NCI-H345 treated with DMSO at 0.1 percent for 48 hours (cell line): ENCODE measurements at regions not wholly inside any gene's neighbourhood (a gene's known extent, or its start where the extent isn't known, plus 50 kb on each side); places are given as distances from the start of the nearest gene placed in this dataset.

Experiments used
- DNase-seq: peaks from one replicate; lab custom pipeline; 2025; ENCODE audit not compliant: unreplicated experiment; lab: John Stamatoyannopoulos, UW

GRCh38 chr17:62882878-62883277 is 74.8 kb upstream of the MARCHF10 start:
- DNase-seq = no peak

DNA sequence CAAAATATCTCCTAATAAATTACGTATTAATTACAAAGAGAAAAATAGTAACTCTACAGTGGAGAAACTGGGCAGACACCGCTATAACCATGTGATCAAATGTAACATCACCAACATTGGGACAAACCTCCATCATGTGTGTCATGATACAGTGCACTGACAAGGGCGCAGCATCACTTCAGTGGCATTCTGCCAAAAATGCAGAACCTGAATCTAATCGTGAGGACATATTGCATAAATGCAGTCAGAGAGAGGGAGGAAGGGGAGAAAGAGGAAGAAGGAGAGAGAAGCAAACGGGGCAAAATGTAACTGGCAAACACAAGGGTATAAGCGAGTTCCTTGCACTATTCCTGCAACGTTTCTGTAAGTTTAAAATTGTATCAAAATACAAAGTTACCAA is 74.2 kb upstream of the MARCHF10 start:
- DNase-seq = no peak

- no peak for DNase-seq
These were observed 72.0 kb upstream of the MARCHF10 start for GRCh38 chr17:62880120-62880519.

DNA sequence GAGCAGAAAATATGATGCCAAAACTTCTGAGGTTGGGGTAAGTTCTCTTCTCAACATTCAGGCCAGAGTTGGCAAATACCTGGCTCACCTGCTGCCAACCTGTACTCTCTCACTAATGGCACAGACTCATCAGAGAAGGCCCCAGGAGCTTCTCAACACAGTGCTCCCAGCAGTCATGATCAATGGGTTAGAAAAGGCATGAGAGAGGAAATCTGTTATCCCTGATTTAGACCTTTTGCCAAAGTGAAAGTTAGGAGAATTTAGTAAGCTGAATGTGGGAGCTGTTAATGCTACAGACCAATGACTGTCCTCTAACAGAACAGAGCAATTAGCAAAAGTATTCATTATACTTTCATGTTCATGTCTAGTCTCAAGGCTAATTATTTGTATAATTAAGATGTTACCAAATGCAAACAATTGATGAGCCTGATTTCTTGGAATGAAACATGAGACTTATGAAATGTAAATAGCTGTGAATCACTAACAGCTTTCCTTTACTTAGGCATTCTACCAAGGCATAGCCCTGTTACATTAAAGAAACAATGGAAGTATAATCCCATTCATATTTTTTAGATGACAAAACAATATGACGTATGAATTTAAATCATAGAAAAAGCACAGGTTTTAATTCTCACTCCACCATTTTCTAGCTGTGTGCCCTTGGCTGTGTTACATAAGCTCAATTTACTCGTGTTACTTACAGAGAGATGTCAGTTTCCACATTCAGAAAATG is 68.7 kb upstream of the MARCHF10 start:
- DNase-seq = no peak

DNA sequence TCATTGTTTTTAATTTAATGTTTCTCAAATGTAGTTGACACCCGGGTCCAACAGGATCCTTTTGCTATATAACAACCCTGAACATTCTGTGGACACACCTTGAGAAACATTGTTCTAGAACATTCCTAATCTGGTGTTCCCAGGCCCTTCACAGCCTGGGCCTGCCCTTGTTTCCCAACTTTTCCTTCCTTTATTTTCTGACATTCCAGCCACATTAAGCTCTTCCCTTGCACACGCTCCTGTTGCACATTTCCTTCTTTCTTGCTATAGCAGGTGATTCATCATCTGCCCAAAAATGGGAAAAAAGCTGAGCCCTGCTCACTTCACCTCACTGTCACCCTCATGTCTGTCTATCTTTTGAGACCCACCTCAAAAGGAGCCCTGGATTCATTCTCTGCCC is 67.9 kb upstream of the MARCHF10 start:
- DNase-seq = no peak

GRCh38 chr17:62875296-62875695 is 67.2 kb upstream of the MARCHF10 start:
- no peak for DNase-seq

GRCh38 chr17:62871291-62871690 is 63.2 kb upstream of the MARCHF10 start:
- no peak for DNase-seq

- no peak for DNase-seq
These were observed 62.4 kb upstream of the MARCHF10 start for GRCh38 chr17:62870552-62870971.

- DNase-seq = peak; percentile 44
These were observed 62.0 kb upstream of the MARCHF10 start for GRCh38 chr17:62870030-62870541.

GRCh38 chr17:62868723-62869122 is 60.6 kb upstream of the MARCHF10 start:
- no peak for DNase-seq

DNA sequence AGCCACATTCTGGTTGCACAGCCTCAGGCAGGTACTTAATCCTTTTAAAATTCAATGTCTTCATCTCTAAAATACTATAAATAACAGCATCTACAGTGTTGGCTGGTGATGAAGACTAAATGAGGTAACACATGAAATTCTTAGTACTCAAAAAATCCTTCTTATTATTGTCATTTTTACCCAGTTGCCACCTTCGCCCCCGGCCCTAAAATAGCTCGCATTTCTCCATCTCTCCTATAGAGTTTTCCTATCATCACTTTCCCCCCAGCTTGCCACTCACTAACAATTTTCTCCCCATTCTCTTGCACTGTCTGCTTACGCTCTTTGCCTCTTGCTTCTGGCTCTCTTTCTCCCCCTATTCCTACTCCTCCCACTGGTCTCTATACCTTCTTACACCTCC is 59.9 kb upstream of the MARCHF10 start:
- no peak for DNase-seq

DNA sequence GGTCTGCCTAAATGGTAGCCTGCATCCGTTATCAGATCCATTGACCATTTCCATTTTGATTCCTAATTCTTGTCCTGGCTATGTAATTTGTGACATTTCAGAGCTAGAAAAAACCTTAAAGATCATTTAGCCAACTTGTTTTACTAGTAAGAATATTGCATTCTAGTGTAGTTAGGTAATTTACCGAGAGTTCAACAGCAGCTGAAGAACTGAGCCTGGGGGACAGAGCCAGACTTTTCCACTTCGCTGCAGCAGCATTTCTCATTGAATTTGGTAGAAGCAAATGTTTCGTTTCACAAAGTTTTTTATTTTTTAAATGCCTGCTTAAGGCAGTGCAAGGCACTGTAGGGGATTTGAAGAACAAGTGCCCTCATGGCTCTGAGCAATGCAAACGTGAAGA is 59.2 kb upstream of the MARCHF10 start:
- no peak for DNase-seq

GRCh38 chr17:62866471-62866870 is 58.4 kb upstream of the MARCHF10 start:
- DNase-seq = no peak

DNA sequence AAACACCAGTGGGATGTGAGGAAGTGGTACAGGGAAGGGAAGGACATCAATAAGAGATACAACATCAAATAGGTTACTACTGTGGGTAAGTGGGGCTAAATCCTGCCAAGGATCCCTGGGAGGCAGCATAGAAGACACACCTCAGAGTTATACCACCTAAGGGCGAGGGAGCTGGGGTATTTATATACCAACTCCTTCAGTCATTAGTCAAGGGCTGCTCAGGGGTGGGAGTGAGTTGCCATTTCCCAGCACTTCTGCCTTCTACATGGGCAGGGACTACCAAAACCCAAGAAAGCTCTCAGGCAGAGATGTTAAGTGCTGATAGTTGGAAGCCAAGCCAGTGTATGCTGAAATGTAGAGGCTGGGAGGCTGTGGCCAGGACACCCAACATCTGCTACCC is 57.5 kb upstream of the MARCHF10 start:
- no peak for DNase-seq

GRCh38 chr17:62862251-62862650 is 54.1 kb upstream of the MARCHF10 start:
- DNase-seq = no peak

DNA sequence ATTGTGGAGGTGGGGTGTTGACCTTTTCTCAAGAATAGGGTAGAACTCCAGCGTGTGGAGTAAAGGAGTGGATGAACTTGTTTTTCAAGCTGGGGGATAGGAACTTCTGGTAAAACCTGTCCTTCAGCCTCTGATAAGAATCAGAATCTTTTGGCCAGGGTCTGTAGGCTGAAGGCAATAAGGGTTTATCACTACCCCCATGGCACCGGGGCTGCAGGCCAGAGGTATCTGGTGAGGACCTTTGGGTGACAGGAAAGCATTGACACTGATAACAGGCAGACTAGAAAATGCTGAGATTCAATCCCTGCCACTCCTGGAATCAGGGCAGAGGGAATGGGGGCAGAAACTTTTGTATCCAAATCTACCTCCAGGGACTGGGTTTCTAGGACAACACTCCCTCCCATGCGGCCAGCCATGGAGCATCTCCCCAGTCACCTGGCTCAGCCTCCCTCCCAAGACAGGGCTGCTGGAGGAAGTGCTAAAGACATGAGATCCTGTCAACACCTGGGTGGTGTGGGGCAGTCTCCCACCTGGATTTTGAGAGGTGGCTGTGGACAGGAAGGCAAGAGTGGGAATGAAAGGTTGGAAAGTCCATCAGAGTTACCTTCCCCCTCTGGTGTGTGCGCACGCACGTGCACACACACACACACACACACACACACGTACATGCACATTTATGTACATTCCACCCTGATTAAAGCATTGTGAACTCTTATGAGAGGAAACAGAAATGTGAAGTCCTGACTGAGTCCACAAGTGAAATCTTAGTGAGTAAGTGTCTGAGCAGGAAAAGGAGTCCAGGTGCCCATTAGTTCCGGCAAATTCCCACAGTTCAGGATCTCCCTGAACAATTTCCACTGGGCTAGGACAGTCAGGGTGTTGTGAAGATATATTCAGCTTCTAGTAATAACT is 53.1 kb upstream of the MARCHF10 start:
- DNase-seq = no peak

- no peak for DNase-seq
These were observed 51.0 kb upstream of the MARCHF10 start for GRCh38 chr17:62859146-62859545.
